Right kidney (tissue), 1 donor: ENCODE measurements at regions not wholly inside any gene's neighbourhood (a gene's known extent, or its start where the extent isn't known, plus 50 kb on each side); places are given as distances from the start of the nearest gene placed in this dataset.

ENCODE experiments used
- DNase-seq: peaks from one replicate; pipeline ENCODE4 v3.0.0-alpha.2; 2016

GRCh38 chr7:156305351-156305750 lies 335.2 kb upstream of the RNF32 start:
- no peak for DNase-seq

GRCh38 chr7:156282816-156283215 lies 357.8 kb upstream of the RNF32 start:
- no peak for DNase-seq

- no peak for DNase-seq
Observed at GRCh38 chr7:156279635-156280034, 360.9 kb upstream of the RNF32 start.

- no peak for DNase-seq
Observed at GRCh38 chr7:156275292-156275691, 365.3 kb upstream of the RNF32 start.

GRCh38 chr7:156274557-156274956 lies 366.0 kb upstream of the RNF32 start:
- no peak for DNase-seq

GRCh38 chr7:156261581-156261980 lies 379.0 kb upstream of the RNF32 start:
- no peak for DNase-seq

GRCh38 chr7:156257904-156258303 lies 382.7 kb upstream of the RNF32 start:
- no peak for DNase-seq

- no peak for DNase-seq
Observed at GRCh38 chr7:156255635-156256034, 384.9 kb upstream of the RNF32 start.

GRCh38 chr7:156251861-156252260 lies 388.7 kb upstream of the RNF32 start:
- DNase-seq: no peak

- DNase-seq: no peak
Observed at GRCh38 chr7:156240532-156240931, 400.0 kb upstream of the RNF32 start.

GRCh38 chr7:156238366-156239133 lies 402.0 kb upstream of the RNF32 start:
- DNase-seq: no peak

- DNase-seq: no peak
Observed at GRCh38 chr7:156237614-156238013, 403.0 kb upstream of the RNF32 start.

- DNase-seq: no peak
Observed at GRCh38 chr7:156236936-156237599, 403.5 kb upstream of the RNF32 start.

GRCh38 chr7:156236181-156236889 lies 404.2 kb upstream of the RNF32 start:
- DNase-seq: no peak

- no peak for DNase-seq
Observed at GRCh38 chr7:156234666-156235494, 405.7 kb upstream of the RNF32 start.

GRCh38 chr7:156234192-156234591 lies 406.4 kb upstream of the RNF32 start:
- no peak for DNase-seq

GRCh38 chr7:156232931-156233705 lies 407.5 kb upstream of the RNF32 start:
- DNase-seq: no peak

GRCh38 chr7:156230576-156230975 lies 410.0 kb upstream of the RNF32 start:
- no peak for DNase-seq

GRCh38 chr7:156224833-156225225 lies 412.6 kb upstream of the SHH start:
- no peak for DNase-seq

- no peak for DNase-seq
Observed at GRCh38 chr7:156223935-156224832, 411.9 kb upstream of the SHH start.

- no peak for DNase-seq
Observed at GRCh38 chr7:156222611-156223010, 410.3 kb upstream of the SHH start.
